Thyroid gland (tissue), 4 donors: ENCODE measurements at regions not wholly inside any gene's neighbourhood (a gene's known extent, or its start where the extent isn't known, plus 50 kb on each side); places are given as distances from the start of the nearest gene placed in this dataset.
"Not testable (repeated sequence)": the region's sequence is repeated elsewhere in the genome, so short reads cannot be mapped to it uniquely, and the experiment has no call there.

Experiments
- CTCF ChIP-seq, 6 experiments: fragments of 200-600 bp in 3 of 6; fragments of 450-650 bp in 3 of 6; sonication (generic) in 3 of 6; IDR thresholded peaks; one replicate each; pipeline ENCODE4 v1.5.1; 2016 to 2019; ENCODE audit warnings: antibody characterized with exemption in 6 of 6, mild to moderate bottlenecking in 2 of 6, inconsistent platforms in 1 of 6, moderate library complexity in 1 of 6
- POLR2A ChIP-seq, 2 donors: fragments of 450-650 bp; IDR thresholded peaks; one replicate each; pipeline ENCODE4 v1.6.1; 2017; ENCODE audit warnings: antibody characterized with exemption in 2 of 2, mild to moderate bottlenecking in 2 of 2, moderate library complexity in 1 of 2

- not testable (repeated sequence) for TF ChIP-seq CTCF, POLR2A (IDR thresholded peaks at IDR 0.05)
Measured at GRCh38 chr7:39786440-39786839, 163.1 kb downstream of the RALA start.
